SK-N-SH treated with all-trans-retinoic acid at 6 μM for 48 hours (cell line): ENCODE measurements at regions not wholly inside any gene's neighbourhood (a gene's known extent, or its start where the extent isn't known, plus 50 kb on each side); places are given as distances from the start of the nearest gene placed in this dataset.

ENCODE experiments used
- ATAC-seq: fragments of 200-7000 bp; cut with Tn5 transposase; 3 replicates; pipeline ENCODE4 v1.9.1; 2020; ENCODE audit warnings: mild to moderate bottlenecking, moderate library complexity
- ARNTL ChIP-seq: fragments of 450-650 bp; formaldehyde crosslinking; IDR thresholded peaks from 2 replicates; pipeline ENCODE4 v1.5.0; 2020; ENCODE audit warnings: low read depth, mild to moderate bottlenecking, moderate library complexity, borderline replicate concordance
- CSDC2 ChIP-seq: fragments of 250-450 bp; sonication (Bioruptor Pico); IDR thresholded peaks from 2 replicates; pipeline ENCODE4 v1.5.0; 2020; ENCODE audit warnings: mild to moderate bottlenecking, moderate library complexity
- ESRRG ChIP-seq: fragments of 250-450 bp; sonication (Bioruptor Pico); IDR thresholded peaks from 2 replicates; pipeline ENCODE4 v1.6.1; 2021; ENCODE audit warnings: mild to moderate bottlenecking
- GLIS3 ChIP-seq: fragments of 250-450 bp; sonication (Bioruptor Pico); IDR thresholded peaks from 2 replicates; pipeline ENCODE4 v1.5.0; 2020; ENCODE audit warnings: mild to moderate bottlenecking, moderate library complexity
- ISL1 ChIP-seq: fragments of 250-450 bp; sonication (Bioruptor Pico); IDR thresholded peaks from 2 replicates; pipeline ENCODE4 v2.1.2; 2022; ENCODE audit warnings: mild to moderate bottlenecking, moderate library complexity
- OSR1 ChIP-seq: fragments of 250-450 bp; sonication (Bioruptor Pico); IDR thresholded peaks from 2 replicates; pipeline ENCODE4 v1.8.0; 2022; ENCODE audit warnings: moderate library complexity, mild to moderate bottlenecking, inconsistent platforms
- POU6F1 ChIP-seq: fragments of 250-450 bp; sonication (Bioruptor Pico); IDR thresholded peaks from 2 replicates; pipeline ENCODE4 v1.8.0; 2021; ENCODE audit warnings: low read depth, mild to moderate bottlenecking, moderate library complexity, borderline replicate concordance
- RARB ChIP-seq: fragments of 250-450 bp; sonication (Bioruptor Pico); IDR thresholded peaks from 2 replicates; pipeline ENCODE4 v1.8.0; 2021; ENCODE audit warnings: mild to moderate bottlenecking, moderate library complexity
- SNAI2 ChIP-seq: fragments of 250-450 bp; sonication (Bioruptor Pico); IDR thresholded peaks from 2 replicates; pipeline ENCODE4 v1.5.0; 2020; ENCODE audit warnings: mild to moderate bottlenecking, moderate library complexity
- TCF4 ChIP-seq: fragments of 250-450 bp; sonication (Bioruptor Pico); IDR thresholded peaks from 2 replicates; pipeline ENCODE4 v1.8.0; 2021; ENCODE audit warnings: mild to moderate bottlenecking, moderate library complexity, borderline replicate concordance
- TOX ChIP-seq: fragments of 250-450 bp; sonication (Bioruptor Pico); IDR thresholded peaks from 2 replicates; pipeline ENCODE4 v1.8.0; 2021; ENCODE audit warnings: mild to moderate bottlenecking, moderate library complexity, borderline replicate concordance
- ZC3H10 ChIP-seq: fragments of 250-450 bp; sonication (Bioruptor Pico); IDR thresholded peaks from 2 replicates; pipeline ENCODE4 v1.5.1; 2021; ENCODE audit warnings: mild to moderate bottlenecking, moderate library complexity
- ZFP30 ChIP-seq: fragments of 450-650 bp; formaldehyde crosslinking; IDR thresholded peaks from 2 replicates; pipeline ENCODE4 v1.5.0; 2022; ENCODE audit warnings: mild to moderate bottlenecking, moderate library complexity
- ZNF565 ChIP-seq: fragments of 450-650 bp; formaldehyde crosslinking; conservative IDR thresholded peaks from 2 replicates; pipeline ENCODE4 v1.5.0; 2020; ENCODE audit warnings: low read depth, mild to moderate bottlenecking, moderate library complexity
- ZNF70 ChIP-seq: fragments of 450-650 bp; formaldehyde crosslinking; IDR thresholded peaks from 2 replicates; pipeline ENCODE4 v1.5.0; 2020; ENCODE audit warnings: mild to moderate bottlenecking, moderate library complexity
- ZNF8 ChIP-seq: fragments of 450-650 bp; formaldehyde crosslinking; IDR thresholded peaks from 2 replicates; pipeline ENCODE4 v1.5.0; 2020; ENCODE audit warnings: mild to moderate bottlenecking, moderate library complexity
- TF ChIP-seq, protein P1 (sequence below): fragments of 250-450 bp; sonication (Bioruptor Pico); IDR thresholded peaks from 2 replicates; pipeline ENCODE4 v1.5.1; 2020; ENCODE audit warnings: low read depth, mild to moderate bottlenecking, moderate library complexity
- TF ChIP-seq, protein P2 (sequence below): fragments of 250-450 bp; sonication (Bioruptor Pico); IDR thresholded peaks from 2 replicates; pipeline ENCODE4 v1.5.1; 2021; ENCODE audit warnings: mild to moderate bottlenecking, moderate library complexity
- TF ChIP-seq, protein P3 (sequence below): fragments of 250-450 bp; sonication (Bioruptor Pico); IDR thresholded peaks from 2 replicates; pipeline ENCODE4 v1.8.0; 2020; ENCODE audit warnings: mild to moderate bottlenecking, moderate library complexity, borderline replicate concordance
- TF ChIP-seq, protein P4 (sequence below): fragments of 250-450 bp; sonication (Bioruptor Pico); IDR thresholded peaks from 2 replicates; pipeline ENCODE4 v1.5.0; 2020; ENCODE audit warnings: mild to moderate bottlenecking, moderate library complexity

- TF ChIP-seq, protein P1, sequence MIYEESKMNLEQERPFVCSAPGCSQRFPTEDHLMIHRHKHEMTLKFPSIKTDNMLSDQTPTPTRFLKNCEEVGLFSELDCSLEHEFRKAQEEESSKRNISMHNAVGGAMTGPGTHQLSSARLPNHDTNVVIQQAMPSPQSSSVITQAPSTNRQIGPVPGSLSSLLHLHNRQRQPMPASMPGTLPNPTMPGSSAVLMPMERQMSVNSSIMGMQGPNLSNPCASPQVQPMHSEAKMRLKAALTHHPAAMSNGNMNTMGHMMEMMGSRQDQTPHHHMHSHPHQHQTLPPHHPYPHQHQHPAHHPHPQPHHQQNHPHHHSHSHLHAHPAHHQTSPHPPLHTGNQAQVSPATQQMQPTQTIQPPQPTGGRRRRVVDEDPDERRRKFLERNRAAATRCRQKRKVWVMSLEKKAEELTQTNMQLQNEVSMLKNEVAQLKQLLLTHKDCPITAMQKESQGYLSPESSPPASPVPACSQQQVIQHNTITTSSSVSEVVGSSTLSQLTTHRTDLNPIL: no peak
- TF ChIP-seq, protein P2, sequence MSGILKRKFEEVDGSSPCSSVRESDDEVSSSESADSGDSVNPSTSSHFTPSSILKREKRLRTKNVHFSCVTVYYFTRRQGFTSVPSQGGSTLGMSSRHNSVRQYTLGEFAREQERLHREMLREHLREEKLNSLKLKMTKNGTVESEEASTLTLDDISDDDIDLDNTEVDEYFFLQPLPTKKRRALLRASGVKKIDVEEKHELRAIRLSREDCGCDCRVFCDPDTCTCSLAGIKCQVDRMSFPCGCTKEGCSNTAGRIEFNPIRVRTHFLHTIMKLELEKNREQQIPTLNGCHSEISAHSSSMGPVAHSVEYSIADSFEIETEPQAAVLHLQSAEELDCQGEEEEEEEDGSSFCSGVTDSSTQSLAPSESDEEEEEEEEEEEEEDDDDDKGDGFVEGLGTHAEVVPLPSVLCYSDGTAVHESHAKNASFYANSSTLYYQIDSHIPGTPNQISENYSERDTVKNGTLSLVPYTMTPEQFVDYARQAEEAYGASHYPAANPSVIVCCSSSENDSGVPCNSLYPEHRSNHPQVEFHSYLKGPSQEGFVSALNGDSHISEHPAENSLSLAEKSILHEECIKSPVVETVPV (CRISPR knock-in tag): no peak
These were observed 140.6 kb upstream of the ID2 start (continued) for GRCh38 chr2:8541223-8541622.

DNA sequence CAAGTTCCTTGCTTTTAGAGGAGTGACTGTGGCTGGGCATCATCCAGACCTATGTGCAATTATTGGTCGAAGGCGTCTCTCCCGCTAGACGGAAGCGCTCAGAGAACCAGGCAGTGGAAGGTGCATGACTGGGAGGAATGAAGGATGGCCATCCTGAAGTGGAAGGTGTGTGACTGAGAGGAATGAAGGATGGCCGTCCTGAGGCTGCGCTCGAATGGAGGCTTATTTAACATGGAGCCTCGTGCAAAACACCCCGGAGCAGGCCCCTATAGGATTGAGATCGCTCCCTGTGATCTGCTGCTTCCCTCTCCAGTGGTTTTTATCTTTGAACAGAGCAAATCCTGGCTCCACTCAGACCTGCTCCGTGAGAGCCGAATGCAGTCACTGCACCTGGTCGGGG, 140.2 kb upstream of the ID2 start:
- no peak for ATAC-seq
- TF ChIP-seq ZNF565 (CRISPR knock-in tag): no peak
- TF ChIP-seq TCF4 (CRISPR knock-in tag): no peak
- no peak for TF ChIP-seq POU6F1 (CRISPR knock-in tag)
- TF ChIP-seq, protein P3, sequence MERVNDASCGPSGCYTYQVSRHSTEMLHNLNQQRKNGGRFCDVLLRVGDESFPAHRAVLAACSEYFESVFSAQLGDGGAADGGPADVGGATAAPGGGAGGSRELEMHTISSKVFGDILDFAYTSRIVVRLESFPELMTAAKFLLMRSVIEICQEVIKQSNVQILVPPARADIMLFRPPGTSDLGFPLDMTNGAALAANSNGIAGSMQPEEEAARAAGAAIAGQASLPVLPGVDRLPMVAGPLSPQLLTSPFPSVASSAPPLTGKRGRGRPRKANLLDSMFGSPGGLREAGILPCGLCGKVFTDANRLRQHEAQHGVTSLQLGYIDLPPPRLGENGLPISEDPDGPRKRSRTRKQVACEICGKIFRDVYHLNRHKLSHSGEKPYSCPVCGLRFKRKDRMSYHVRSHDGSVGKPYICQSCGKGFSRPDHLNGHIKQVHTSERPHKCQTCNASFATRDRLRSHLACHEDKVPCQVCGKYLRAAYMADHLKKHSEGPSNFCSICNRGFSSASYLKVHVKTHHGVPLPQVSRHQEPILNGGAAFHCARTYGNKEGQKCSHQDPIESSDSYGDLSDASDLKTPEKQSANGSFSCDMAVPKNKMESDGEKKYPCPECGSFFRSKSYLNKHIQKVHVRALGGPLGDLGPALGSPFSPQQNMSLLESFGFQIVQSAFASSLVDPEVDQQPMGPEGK: no peak
- no peak for TF ChIP-seq RARB (CRISPR knock-in tag)
- TF ChIP-seq, protein P4, sequence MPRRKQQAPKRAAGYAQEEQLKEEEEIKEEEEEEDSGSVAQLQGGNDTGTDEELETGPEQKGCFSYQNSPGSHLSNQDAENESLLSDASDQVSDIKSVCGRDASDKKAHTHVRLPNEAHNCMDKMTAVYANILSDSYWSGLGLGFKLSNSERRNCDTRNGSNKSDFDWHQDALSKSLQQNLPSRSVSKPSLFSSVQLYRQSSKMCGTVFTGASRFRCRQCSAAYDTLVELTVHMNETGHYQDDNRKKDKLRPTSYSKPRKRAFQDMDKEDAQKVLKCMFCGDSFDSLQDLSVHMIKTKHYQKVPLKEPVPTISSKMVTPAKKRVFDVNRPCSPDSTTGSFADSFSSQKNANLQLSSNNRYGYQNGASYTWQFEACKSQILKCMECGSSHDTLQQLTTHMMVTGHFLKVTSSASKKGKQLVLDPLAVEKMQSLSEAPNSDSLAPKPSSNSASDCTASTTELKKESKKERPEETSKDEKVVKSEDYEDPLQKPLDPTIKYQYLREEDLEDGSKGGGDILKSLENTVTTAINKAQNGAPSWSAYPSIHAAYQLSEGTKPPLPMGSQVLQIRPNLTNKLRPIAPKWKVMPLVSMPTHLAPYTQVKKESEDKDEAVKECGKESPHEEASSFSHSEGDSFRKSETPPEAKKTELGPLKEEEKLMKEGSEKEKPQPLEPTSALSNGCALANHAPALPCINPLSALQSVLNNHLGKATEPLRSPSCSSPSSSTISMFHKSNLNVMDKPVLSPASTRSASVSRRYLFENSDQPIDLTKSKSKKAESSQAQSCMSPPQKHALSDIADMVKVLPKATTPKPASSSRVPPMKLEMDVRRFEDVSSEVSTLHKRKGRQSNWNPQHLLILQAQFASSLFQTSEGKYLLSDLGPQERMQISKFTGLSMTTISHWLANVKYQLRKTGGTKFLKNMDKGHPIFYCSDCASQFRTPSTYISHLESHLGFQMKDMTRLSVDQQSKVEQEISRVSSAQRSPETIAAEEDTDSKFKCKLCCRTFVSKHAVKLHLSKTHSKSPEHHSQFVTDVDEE (CRISPR knock-in tag): no peak
- TF ChIP-seq ZFP30 (CRISPR knock-in tag): no peak
- no peak for TF ChIP-seq CSDC2 (CRISPR knock-in tag)
- TF ChIP-seq OSR1 (CRISPR knock-in tag): no peak
- no peak for TF ChIP-seq ZNF70 (CRISPR knock-in tag)
- TF ChIP-seq, protein P2 (CRISPR knock-in tag): no peak
- no peak for TF ChIP-seq SNAI2 (CRISPR knock-in tag)
- TF ChIP-seq ARNTL (CRISPR knock-in tag): no peak
- TF ChIP-seq ISL1 (CRISPR knock-in tag): no peak
- TF ChIP-seq ESRRG (CRISPR knock-in tag): no peak
- no peak for TF ChIP-seq ZC3H10
- TF ChIP-seq, all 23 proteins: peak for 0

- ATAC-seq: no peak
- TF ChIP-seq TOX (CRISPR knock-in tag) (no peak), SNAI2 (CRISPR knock-in tag) (no peak), ZNF70 (CRISPR knock-in tag) (no peak), ZNF565 (CRISPR knock-in tag) (no peak), ZNF8 (CRISPR knock-in tag) (no peak), ZFP30 (CRISPR knock-in tag) (no peak), ARNTL (CRISPR knock-in tag) (no peak), OSR1 (CRISPR knock-in tag) (no peak), RARB (CRISPR knock-in tag) (no peak), TCF4 (CRISPR knock-in tag) (no peak), ISL1 (CRISPR knock-in tag) (no peak), GLIS3 (CRISPR knock-in tag) (no peak), CSDC2 (CRISPR knock-in tag) (no peak)
- TF ChIP-seq, protein P4 (CRISPR knock-in tag): no peak
- TF ChIP-seq, protein P3: no peak
These were observed 139.3 kb upstream of the ID2 start for GRCh38 chr2:8542381-8543059.
